RWPE2 (cell line): ENCODE measurements at regions not wholly inside any gene's neighbourhood (a gene's known extent, or its start where the extent isn't known, plus 50 kb on each side); places are given as distances from the start of the nearest gene placed in this dataset.
"Not testable (repeated sequence)": the region's sequence is repeated elsewhere in the genome, so short reads cannot be mapped to it uniquely, and the experiment has no call there.

Source experiments
- ATAC-seq: fragments of 200-7000 bp; cut with Tn5 transposase; 3 replicates; pipeline ENCODE4 v1.9.1; 2021; ENCODE audit warnings: low read depth
- DNase-seq: peaks from one replicate; pipeline ENCODE4 v3.0.0-alpha.2; 2020; ENCODE audit warnings: low spot score
- H3K27ac ChIP-seq: fragments of 450-650 bp; 2 replicates; pipeline ENCODE4 v1.5.1; 2017; ENCODE audit warnings: mild to moderate bottlenecking; ENCODE audit not compliant: poor library complexity, severe bottlenecking
- H3K27me3 ChIP-seq: fragments of 250-450 bp; sonication (Bioruptor Pico); 2 replicates; pipeline ENCODE4 v1.5.1; 2021; ENCODE audit warnings: mild to moderate bottlenecking, moderate library complexity; ENCODE audit not compliant: insufficient read depth, poor library complexity, severe bottlenecking
- H3K36me3 ChIP-seq: fragments of 250-450 bp; sonication (Bioruptor Pico); 2 replicates; pipeline ENCODE4 v1.5.1; 2020; ENCODE audit warnings: low read depth, mild to moderate bottlenecking, moderate library complexity
- H3K4me1 ChIP-seq: fragments of 250-450 bp; sonication (Bioruptor Pico); 2 replicates; pipeline ENCODE4 v1.5.1; 2021; ENCODE audit warnings: mild to moderate bottlenecking, moderate library complexity; ENCODE audit not compliant: insufficient read depth, poor library complexity, severe bottlenecking
- H3K4me3 ChIP-seq: fragments of 250-450 bp; sonication (Bioruptor Pico); 2 replicates; pipeline ENCODE4 v1.5.1; 2021; ENCODE audit warnings: mild to moderate bottlenecking, moderate library complexity; ENCODE audit not compliant: severe bottlenecking
- H3K9me3 ChIP-seq: fragments of 250-450 bp; sonication (Bioruptor Pico); 2 replicates; pipeline ENCODE4 v1.5.1; 2021; ENCODE audit warnings: mild to moderate bottlenecking, moderate library complexity; ENCODE audit not compliant: severe bottlenecking
- CTCF ChIP-seq: fragments of 450-650 bp; IDR thresholded peaks from one replicate; pipeline ENCODE4 v1.5.1; 2017; ENCODE audit warnings: mild to moderate bottlenecking, moderate library complexity; ENCODE audit not compliant: poor library complexity, severe bottlenecking

GRCh38 chr3:102722317-102722716 lies 287.5 kb downstream of the ZPLD1 start:
- Histone ChIP-seq H3K27ac (no peak overlapping the region), H3K4me1 (no peaks in the 10 kb centered on the region), H3K27me3 (no peaks in the 10 kb centered on the region), H3K4me3 (no peak overlapping the region), H3K9me3 (no peaks in the 10 kb centered on the region), H3K36me3 (no peaks in the 10 kb centered on the region)
- ATAC-seq, result no peak
- DNase-seq, result no peak
- no peak for TF ChIP-seq CTCF

GRCh38 chr3:102727340-102727739 lies 292.5 kb downstream of the ZPLD1 start:
- ATAC-seq (no peak), DNase-seq (no peak)
- no peaks in the 10 kb centered on the region for H3K36me3 ChIP-seq
- H3K4me1 ChIP-seq, result no peaks in the 10 kb centered on the region
- no peaks in the 10 kb centered on the region for H3K9me3 ChIP-seq
- no peaks in the 10 kb centered on the region for H3K27me3 ChIP-seq
- no peak overlapping the region for H3K27ac ChIP-seq
- no peak for TF ChIP-seq CTCF
- no peak overlapping the region for H3K4me3 ChIP-seq

- not testable (repeated sequence) for DNase-seq, H3K4me3 ChIP-seq, H3K9me3 ChIP-seq, H3K36me3 ChIP-seq, ATAC-seq, H3K27me3 ChIP-seq, H3K27ac ChIP-seq, H3K4me1 ChIP-seq
These were observed 297.8 kb downstream of the ZPLD1 start for GRCh38 chr3:102732581-102732980.

- DNase-seq (no peak), ATAC-seq (peak; percentile 53)
- H3K27ac ChIP-seq, result no peak overlapping the region
These were observed 299.2 kb downstream of the ZPLD1 start for GRCh38 chr3:102733791-102734563.

GRCh38 chr3:102735311-102735710 lies 300.5 kb downstream of the ZPLD1 start:
- ATAC-seq, result no peak
- Histone ChIP-seq H3K27me3 (no peaks in the 10 kb centered on the region), H3K4me1 (no peaks in the 10 kb centered on the region)

More at GRCh38 chr3:102733791-102734563, 299.2 kb downstream of the ZPLD1 start:
- Histone ChIP-seq H3K27me3 (no peaks in the 10 kb centered on the region), H3K9me3 (no peaks in the 10 kb centered on the region), H3K4me3 (no peak overlapping the region), H3K36me3 (no peaks in the 10 kb centered on the region), H3K4me1 (no peaks in the 10 kb centered on the region)
- no peak for TF ChIP-seq CTCF

More at GRCh38 chr3:102735311-102735710, 300.5 kb downstream of the ZPLD1 start:
- Histone ChIP-seq H3K36me3 (no peaks in the 10 kb centered on the region), H3K9me3 (no peaks in the 10 kb centered on the region), H3K4me3 (no peak overlapping the region), H3K27ac (no peak overlapping the region)
- DNase-seq, result no peak
- no peak for TF ChIP-seq CTCF
